ENCODE measurements at regions not wholly inside any gene's neighbourhood (a gene's known extent, or its start where the extent isn't known, plus 50 kb on each side); places are given as distances from the start of the nearest gene placed in this dataset.

- H3K4me3 ChIP-seq (ENCODE audit: low read depth, low read length), result no peak overlapping the region
- no peak overlapping the region for H4K8ac ChIP-seq (ENCODE audit: low read depth, low read length)
- no peak overlapping the region for H4K91ac ChIP-seq (ENCODE audit: low read depth, low read length)
- no peaks in the 10 kb centered on the region for H3K27me3 ChIP-seq (ENCODE audit: insufficient read depth, low read length)
- H2BK120ac ChIP-seq (ENCODE audit: insufficient read depth, low read length, poor library complexity), result no peak overlapping the region
- H3K36me3 ChIP-seq (ENCODE audit: control insufficient read depth in 1 of 2, insufficient read depth in 2 of 2, low read length in 2 of 2), result no peaks in the 10 kb centered on the region
- H3K18ac ChIP-seq (ENCODE audit: low read length), result no peak overlapping the region
- no peaks in the 10 kb centered on the region for H3K79me1 ChIP-seq (ENCODE audit: low read length)
- no peak overlapping the region for H2AK5ac ChIP-seq (ENCODE audit: low read length)
- no peak overlapping the region for H3K14ac ChIP-seq (ENCODE audit: low read length)
- H3K9ac ChIP-seq (ENCODE audit: low read length), result no peak overlapping the region
- no peak for DNase-seq
- no CpG with 5 or more reads among the region's 11 CpGs for WGBS (ENCODE audit: extremely low coverage, insufficient coverage, insufficient read length)
- no peak overlapping the region for H3K4ac ChIP-seq (ENCODE audit: low read depth, low read length)
- H3K4me1 ChIP-seq (ENCODE audit: control insufficient read depth in 1 of 2, insufficient read depth in 2 of 2, low read length in 2 of 2), result no peaks in the 10 kb centered on the region
- H3K4me2 ChIP-seq (ENCODE audit: low read length), result no peak overlapping the region
- no peaks in the 10 kb centered on the region for H3K79me2 ChIP-seq (ENCODE audit: control insufficient read depth, insufficient read depth, low read length, poor library complexity)
- H4K12ac ChIP-seq (ENCODE audit: low read depth, low read length), result no peak overlapping the region
- H2BK12ac ChIP-seq (ENCODE audit: low read length), result no peak overlapping the region
- H3K23ac ChIP-seq (ENCODE audit: low read length), result no peak overlapping the region
- H2BK5ac ChIP-seq (ENCODE audit: low read depth, low read length, poor library complexity), result no peak overlapping the region
- H2AFZ ChIP-seq (ENCODE audit: insufficient read depth, low read length, poor library complexity), result no peak overlapping the region
- no peak overlapping the region for H3K27ac ChIP-seq (ENCODE audit: low read depth, low read length)
- peaks cover 15% of the 10 kb centered on the region for H3K9me3 ChIP-seq (ENCODE audit: insufficient read depth, low read depth, low read length)
These were observed 319.0 kb upstream of the C1orf174 start for GRCh38 chr1:4219111-4219510.

GRCh38 chr1:4219826-4220225 lies 319.8 kb upstream of the C1orf174 start:
- Histone ChIP-seq H4K91ac (ENCODE audit: low read depth, low read length) (no peak overlapping the region), H4K8ac (ENCODE audit: low read depth, low read length) (no peak overlapping the region), H3K9ac (ENCODE audit: low read length) (no peak overlapping the region), H3K79me1 (ENCODE audit: low read length) (no peaks in the 10 kb centered on the region), H3K27me3 (ENCODE audit: insufficient read depth, low read length) (no peaks in the 10 kb centered on the region), H3K4me3 (ENCODE audit: low read depth, low read length) (no peak overlapping the region), H3K18ac (ENCODE audit: low read length) (no peak overlapping the region), H2AK5ac (ENCODE audit: low read length) (no peak overlapping the region), H2AFZ (ENCODE audit: insufficient read depth, low read length, poor library complexity) (no peak overlapping the region), H3K79me2 (ENCODE audit: control insufficient read depth, insufficient read depth, low read length, poor library complexity) (no peaks in the 10 kb centered on the region), H3K4me2 (ENCODE audit: low read length) (no peak overlapping the region), H4K12ac (ENCODE audit: low read depth, low read length) (no peak overlapping the region), H2BK120ac (ENCODE audit: insufficient read depth, low read length, poor library complexity) (no peak overlapping the region), H3K4me1 (ENCODE audit: control insufficient read depth in 1 of 2, insufficient read depth in 2 of 2, low read length in 2 of 2) (no peaks in the 10 kb centered on the region), H2BK5ac (ENCODE audit: low read depth, low read length, poor library complexity) (no peak overlapping the region), H3K9me3 (ENCODE audit: insufficient read depth, low read depth, low read length) (peaks cover 15% of the 10 kb centered on the region), H3K4ac (ENCODE audit: low read depth, low read length) (no peak overlapping the region), H2BK12ac (ENCODE audit: low read length) (no peak overlapping the region), H3K36me3 (ENCODE audit: control insufficient read depth in 1 of 2, insufficient read depth in 2 of 2, low read length in 2 of 2) (no peaks in the 10 kb centered on the region), H3K14ac (ENCODE audit: low read length) (no peak overlapping the region), H3K27ac (ENCODE audit: low read depth, low read length) (no peak overlapping the region), H3K23ac (ENCODE audit: low read length) (no peak overlapping the region)
- WGBS (ENCODE audit: extremely low coverage, insufficient coverage, insufficient read length), result no CpG with 5 or more reads among the region's 5 CpGs
- DNase-seq, result no peak

- no peak overlapping the region for H3K23ac ChIP-seq (ENCODE audit: low read length)
- H4K91ac ChIP-seq (ENCODE audit: low read depth, low read length), result no peak overlapping the region
- H3K79me2 ChIP-seq (ENCODE audit: control insufficient read depth, insufficient read depth, low read length, poor library complexity), result no peaks in the 10 kb centered on the region
- no peak overlapping the region for H3K4me3 ChIP-seq (ENCODE audit: low read depth, low read length)
- H3K79me1 ChIP-seq (ENCODE audit: low read length), result no peaks in the 10 kb centered on the region
- no peak overlapping the region for H3K14ac ChIP-seq (ENCODE audit: low read length)
- H3K27ac ChIP-seq (ENCODE audit: low read depth, low read length), result no peak overlapping the region
- H2BK5ac ChIP-seq (ENCODE audit: low read depth, low read length, poor library complexity), result no peak overlapping the region
- no peak overlapping the region for H2BK120ac ChIP-seq (ENCODE audit: insufficient read depth, low read length, poor library complexity)
- no peak overlapping the region for H2AK5ac ChIP-seq (ENCODE audit: low read length)
- H4K8ac ChIP-seq (ENCODE audit: low read depth, low read length), result no peak overlapping the region
- H3K18ac ChIP-seq (ENCODE audit: low read length), result no peak overlapping the region
- no peak overlapping the region for H3K9ac ChIP-seq (ENCODE audit: low read length)
- H2AFZ ChIP-seq (ENCODE audit: insufficient read depth, low read length, poor library complexity), result no peak overlapping the region
- H3K36me3 ChIP-seq (ENCODE audit: control insufficient read depth in 1 of 2, insufficient read depth in 2 of 2, low read length in 2 of 2), result no peaks in the 10 kb centered on the region
- H3K27me3 ChIP-seq (ENCODE audit: insufficient read depth, low read length), result no peaks in the 10 kb centered on the region
- H3K4me2 ChIP-seq (ENCODE audit: low read length), result no peak overlapping the region
- no peak for DNase-seq
- H3K4ac ChIP-seq (ENCODE audit: low read depth, low read length), result no peak overlapping the region
- no peak overlapping the region for H2BK12ac ChIP-seq (ENCODE audit: low read length)
- H4K12ac ChIP-seq (ENCODE audit: low read depth, low read length), result no peak overlapping the region
- WGBS (ENCODE audit: extremely low coverage, insufficient coverage, insufficient read length), result no CpG with 5 or more reads among the region's 9 CpGs
- no peaks in the 10 kb centered on the region for H3K4me1 ChIP-seq (ENCODE audit: control insufficient read depth in 1 of 2, insufficient read depth in 2 of 2, low read length in 2 of 2)
- H3K9me3 ChIP-seq (ENCODE audit: insufficient read depth, low read depth, low read length), result peaks cover 15% of the 10 kb centered on the region
These were observed 320.3 kb upstream of the C1orf174 start for GRCh38 chr1:4220362-4220761.

- no peak overlapping the region for H3K9ac ChIP-seq (ENCODE audit: low read length)
- H4K12ac ChIP-seq (ENCODE audit: low read depth, low read length), result no peak overlapping the region
- no peaks in the 10 kb centered on the region for H3K36me3 ChIP-seq (ENCODE audit: control insufficient read depth in 1 of 2, insufficient read depth in 2 of 2, low read length in 2 of 2)
These were observed 321.0 kb upstream of the C1orf174 start for GRCh38 chr1:4221107-4221506.

More at GRCh38 chr1:4221107-4221506, 321.0 kb upstream of the C1orf174 start:
- WGBS (ENCODE audit: extremely low coverage, insufficient coverage, insufficient read length), result no CpG with 5 or more reads among the region's 4 CpGs
- H3K18ac ChIP-seq (ENCODE audit: low read length), result no peak overlapping the region
- no peak for DNase-seq
- H3K4ac ChIP-seq (ENCODE audit: low read depth, low read length), result no peak overlapping the region
- no peak overlapping the region for H2BK120ac ChIP-seq (ENCODE audit: insufficient read depth, low read length, poor library complexity)
- H2AK5ac ChIP-seq (ENCODE audit: low read length), result no peak overlapping the region
- H3K4me3 ChIP-seq (ENCODE audit: low read depth, low read length), result no peak overlapping the region
- H4K91ac ChIP-seq (ENCODE audit: low read depth, low read length), result no peak overlapping the region
- H3K9me3 ChIP-seq (ENCODE audit: insufficient read depth, low read depth, low read length), result peaks cover 15% of the 10 kb centered on the region
- H3K27ac ChIP-seq (ENCODE audit: low read depth, low read length), result no peak overlapping the region
- H2AFZ ChIP-seq (ENCODE audit: insufficient read depth, low read length, poor library complexity), result no peak overlapping the region
- H4K8ac ChIP-seq (ENCODE audit: low read depth, low read length), result no peak overlapping the region
- H3K4me1 ChIP-seq (ENCODE audit: control insufficient read depth in 1 of 2, insufficient read depth in 2 of 2, low read length in 2 of 2), result no peaks in the 10 kb centered on the region
- H3K23ac ChIP-seq (ENCODE audit: low read length), result no peak overlapping the region
- H3K79me2 ChIP-seq (ENCODE audit: control insufficient read depth, insufficient read depth, low read length, poor library complexity), result no peaks in the 10 kb centered on the region
- H3K14ac ChIP-seq (ENCODE audit: low read length), result no peak overlapping the region
- H3K79me1 ChIP-seq (ENCODE audit: low read length), result no peaks in the 10 kb centered on the region
- no peak overlapping the region for H2BK12ac ChIP-seq (ENCODE audit: low read length)
- H2BK5ac ChIP-seq (ENCODE audit: low read depth, low read length, poor library complexity), result no peak overlapping the region
- no peak overlapping the region for H3K4me2 ChIP-seq (ENCODE audit: low read length)
- no peaks in the 10 kb centered on the region for H3K27me3 ChIP-seq (ENCODE audit: insufficient read depth, low read length)

All from trophoblast cell (in vitro differentiated cells and primary cell).